Lung (tissue), 11 donors: ENCODE measurements at regions not wholly inside any gene's neighbourhood (a gene's known extent, or its start where the extent isn't known, plus 50 kb on each side); places are given as distances from the start of the nearest gene placed in this dataset.
A peak's percentile ranks its signal among the peaks of the same experiment; 100 is the strongest.
"Not testable (repeated sequence)": the region's sequence is repeated elsewhere in the genome, so short reads cannot be mapped to it uniquely, and the experiment has no call there.

ENCODE experiments used
- ATAC-seq: fragments of 200-7000 bp; cut with Tn5 transposase; one replicate; pipeline ENCODE4 v1.9.1; 2020; ENCODE audit warnings: moderate number of reproducible peaks; ENCODE audit not compliant: insufficient read depth, low FRiP score
- DNase-seq, 3 donors: peaks; one replicate each; pipeline ENCODE4 v3.0.0-alpha.2; 2013 to 2017
- H3K27ac ChIP-seq, 2 donors: one replicate each; pipeline ENCODE4 v1.5.1; 2013; ENCODE audit warnings: mild to moderate bottlenecking in 2 of 2, moderate library complexity in 2 of 2, control low read depth in 1 of 2, inconsistent platforms in 1 of 2, low read depth in 1 of 2, low read length in 1 of 2
- H3K27me3 ChIP-seq, 3 donors: one replicate each; pipeline ENCODE4 v1.5.1; 2013; ENCODE audit warnings: low read length in 2 of 3; ENCODE audit not compliant: control insufficient read depth in 3 of 3, insufficient read depth in 3 of 3
- H3K36me3 ChIP-seq, 4 donors: one replicate each; pipeline ENCODE4 v1.5.1; 2013; ENCODE audit warnings: low read length in 4 of 4, mild to moderate bottlenecking in 1 of 4, moderate library complexity in 1 of 4; ENCODE audit not compliant: control insufficient read depth in 4 of 4, insufficient read depth in 4 of 4
- H3K4me1 ChIP-seq, 5 donors: one replicate each; pipeline ENCODE4 v1.5.1; 2013; ENCODE audit warnings: low read length in 5 of 5, mild to moderate bottlenecking in 2 of 5, moderate library complexity in 1 of 5; ENCODE audit not compliant: control insufficient read depth in 5 of 5, insufficient read depth in 5 of 5
- H3K4me3 ChIP-seq: one replicate; pipeline ENCODE4 v1.5.1; 2013; ENCODE audit warnings: mild to moderate bottlenecking, control low read depth, moderate library complexity
- H3K9ac ChIP-seq, 2 donors: one replicate each; pipeline ENCODE4 v1.5.1; 2013; ENCODE audit warnings: low read length in 2 of 2, control low read depth in 1 of 2; ENCODE audit not compliant: insufficient read depth in 1 of 2
- H3K9me3 ChIP-seq, 4 donors: one replicate each; pipeline ENCODE4 v1.5.1; 2013; ENCODE audit warnings: low read length in 3 of 4, mild to moderate bottlenecking in 1 of 4, moderate library complexity in 1 of 4; ENCODE audit not compliant: control insufficient read depth in 4 of 4, insufficient read depth in 3 of 4
- WGBS, 2 donors: extraction: QIAGEN DNeasy Blood & Tissue Kit; methylation state at CpG; one replicate each; pipeline ENCODE4 v1.1.7; 2013; 5-methylcytosine and 5-hydroxymethylcytosine counted together
- TF ChIP-seq, protein P1 (sequence below): IDR thresholded peaks from 2 replicates; pipeline ENCODE4 v1.5.1; 2012; ENCODE audit warnings: mild to moderate bottlenecking; ENCODE audit errors: control extremely low read depth, extremely low read depth
- donor health status: control.
- donor health status: control.
- donor health status: Bipolar disorder and iron deficiency.
- donor health status: healthy.
- donor health status: DM: yes; HTN: yes; CAD: no.

DNA sequence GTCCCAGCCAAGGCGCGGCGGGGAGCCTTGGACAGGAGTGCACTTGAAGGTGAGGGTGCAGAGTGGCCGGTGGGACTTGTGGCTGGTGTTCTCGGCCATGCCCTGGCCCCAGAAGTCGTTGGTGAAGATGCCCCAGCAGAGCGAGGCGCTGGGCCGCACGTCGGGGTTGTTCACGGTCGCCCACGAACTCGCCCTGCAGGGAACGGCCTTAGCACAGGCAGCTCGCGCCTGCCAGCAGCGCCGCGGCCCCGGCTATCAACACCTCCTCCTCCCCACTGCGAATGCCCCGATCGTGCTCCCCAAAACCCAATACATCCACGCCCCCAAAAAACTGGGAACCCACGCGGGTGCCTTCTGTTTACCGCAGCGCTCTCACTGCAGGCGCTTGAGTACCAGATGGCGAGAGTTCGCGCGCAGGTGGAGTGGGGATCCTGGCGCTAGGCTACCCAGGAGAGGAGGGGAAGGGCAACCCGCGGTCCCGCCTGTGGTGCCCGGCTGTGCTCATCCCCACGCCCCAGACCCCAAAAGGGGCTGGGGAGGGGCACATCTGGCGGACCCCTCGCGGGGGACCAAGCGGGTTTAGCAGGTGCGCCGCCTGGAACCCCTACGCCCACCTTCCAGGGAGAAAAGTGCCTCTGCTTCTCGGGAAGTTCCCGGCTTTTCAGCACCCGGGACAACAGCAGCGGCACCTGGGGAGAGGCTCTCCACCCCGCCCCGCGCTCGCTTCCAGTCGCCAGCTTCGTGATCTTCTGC, 386.3 kb upstream of the TMTC1 start:
- Histone ChIP-seq H3K27me3 (peaks cover 11 to 48% (median 27%) of the 10 kb centered on the region in 3 donors), H3K4me1 (peaks cover 0 to 7% (median 0%) of the 10 kb centered on the region in 5 donors), H3K27ac (no peak overlapping the region), H3K9me3 (peaks cover 0 to 1% (median 0%) of the 10 kb centered on the region in 4 donors), H3K36me3 (no peaks in the 10 kb centered on the region), H3K4me3 (no peak overlapping the region), H3K9ac (no peak overlapping the region)
- no peak for DNase-seq
- TF ChIP-seq, protein P1, sequence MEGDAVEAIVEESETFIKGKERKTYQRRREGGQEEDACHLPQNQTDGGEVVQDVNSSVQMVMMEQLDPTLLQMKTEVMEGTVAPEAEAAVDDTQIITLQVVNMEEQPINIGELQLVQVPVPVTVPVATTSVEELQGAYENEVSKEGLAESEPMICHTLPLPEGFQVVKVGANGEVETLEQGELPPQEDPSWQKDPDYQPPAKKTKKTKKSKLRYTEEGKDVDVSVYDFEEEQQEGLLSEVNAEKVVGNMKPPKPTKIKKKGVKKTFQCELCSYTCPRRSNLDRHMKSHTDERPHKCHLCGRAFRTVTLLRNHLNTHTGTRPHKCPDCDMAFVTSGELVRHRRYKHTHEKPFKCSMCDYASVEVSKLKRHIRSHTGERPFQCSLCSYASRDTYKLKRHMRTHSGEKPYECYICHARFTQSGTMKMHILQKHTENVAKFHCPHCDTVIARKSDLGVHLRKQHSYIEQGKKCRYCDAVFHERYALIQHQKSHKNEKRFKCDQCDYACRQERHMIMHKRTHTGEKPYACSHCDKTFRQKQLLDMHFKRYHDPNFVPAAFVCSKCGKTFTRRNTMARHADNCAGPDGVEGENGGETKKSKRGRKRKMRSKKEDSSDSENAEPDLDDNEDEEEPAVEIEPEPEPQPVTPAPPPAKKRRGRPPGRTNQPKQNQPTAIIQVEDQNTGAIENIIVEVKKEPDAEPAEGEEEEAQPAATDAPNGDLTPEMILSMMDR, result no peak
- peak; percentile 15 for ATAC-seq
- WGBS, 2 donors, result 9 to 10% methylated on average over 58 of the region's 58 CpGs

DNA sequence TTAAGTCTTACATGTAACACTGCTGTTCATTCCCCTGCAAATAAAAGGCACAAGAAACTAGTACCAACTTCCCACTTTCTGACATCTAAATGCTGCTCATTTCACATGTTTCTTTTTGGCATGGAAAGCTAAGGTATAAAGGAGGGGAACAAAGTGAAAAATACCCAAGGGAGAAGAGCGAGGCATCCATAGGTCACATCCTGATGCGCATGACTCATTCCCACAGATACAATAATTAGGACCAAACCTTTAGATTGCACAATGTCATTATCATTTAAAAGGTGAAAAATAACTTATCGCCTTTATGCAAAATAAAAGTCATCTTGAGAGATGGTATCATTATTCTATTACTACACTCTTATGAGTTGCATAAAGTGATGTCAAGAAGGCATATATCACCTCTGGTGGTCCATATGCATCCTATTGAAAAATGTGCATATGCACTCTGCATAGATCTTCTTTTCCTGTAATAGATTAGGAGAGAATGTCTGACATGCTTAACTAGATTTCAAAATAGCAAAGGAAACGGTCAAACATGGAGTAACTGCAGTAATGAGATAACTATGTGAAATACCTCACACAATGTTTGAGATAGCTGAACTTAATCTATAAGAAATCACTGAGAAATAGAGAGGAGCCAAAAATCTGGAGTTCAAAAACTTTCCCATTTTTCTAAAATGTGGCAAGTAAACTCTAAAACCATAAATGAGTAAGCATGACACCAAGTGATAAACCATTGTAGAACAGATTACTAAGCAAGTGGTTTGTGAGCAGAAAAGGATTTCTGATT, 382.5 kb upstream of the TMTC1 start:
- ATAC-seq (no peak), DNase-seq (peak in 1 of 3 donors; percentile 23)
- H3K27ac ChIP-seq, result no peak overlapping the region
- H3K27me3 ChIP-seq, result peaks cover 11 to 41% (median 23%) of the 10 kb centered on the region in 3 donors
- no peak overlapping the region for H3K4me3 ChIP-seq
- WGBS, 2 donors, result 79 to 87% methylated on average over 4 of the region's 4 CpGs
- H3K4me1 ChIP-seq, result peaks cover 0 to 20% (median 3%) of the 10 kb centered on the region in 5 donors
- H3K9me3 ChIP-seq, result no peaks in the 10 kb centered on the region
- TF ChIP-seq, protein P1, result no peak
- H3K9ac ChIP-seq, result no peak overlapping the region
- no peaks in the 10 kb centered on the region for H3K36me3 ChIP-seq

DNA sequence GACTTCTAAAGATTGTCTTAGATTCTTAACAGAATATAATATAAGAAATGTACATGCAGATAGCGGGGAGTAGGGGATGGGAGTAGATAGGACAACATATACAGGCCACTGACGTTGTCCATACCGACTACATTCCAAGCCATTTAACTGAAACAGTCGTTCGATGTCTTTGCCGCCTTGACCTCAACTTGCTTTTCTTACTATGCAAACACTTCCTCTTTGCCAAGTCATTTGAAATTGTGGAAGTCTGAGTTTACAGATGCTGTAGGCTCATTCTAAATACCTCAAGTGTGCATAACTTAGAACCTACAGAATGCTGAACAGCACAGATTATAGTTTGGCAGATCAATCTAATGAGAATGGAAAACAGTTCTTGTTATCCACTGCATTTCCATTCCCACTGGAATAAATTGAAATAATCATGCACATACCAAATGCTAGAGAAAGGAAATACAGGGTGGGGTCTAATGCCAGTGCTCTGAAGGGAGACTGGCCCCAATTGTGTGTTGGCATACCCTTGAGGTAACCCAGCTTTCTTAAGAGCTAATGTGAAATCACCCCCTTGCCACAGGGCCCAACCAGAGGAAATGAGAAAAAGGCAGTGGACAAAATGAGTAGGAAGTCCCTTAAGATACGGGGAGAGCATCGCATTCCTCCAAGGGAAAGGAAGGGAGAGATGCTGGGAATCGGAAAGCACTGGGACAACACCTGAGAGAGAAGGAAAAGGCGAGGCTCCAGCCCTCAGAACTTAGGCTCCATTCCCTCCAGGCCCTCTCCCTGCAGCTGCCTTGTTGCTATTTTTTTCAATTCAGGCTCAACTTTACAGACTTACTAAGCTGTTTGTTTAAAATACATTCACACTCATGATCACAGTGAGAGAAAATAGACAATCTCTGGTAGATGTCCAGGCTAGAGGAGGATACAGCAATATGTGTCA, 380.9 kb upstream of the TMTC1 start:
- Histone ChIP-seq H3K9ac (no peak overlapping the region), H3K36me3 (no peaks in the 10 kb centered on the region), H3K9me3 (peaks cover 0 to 3% (median 0%) of the 10 kb centered on the region in 4 donors), H3K27me3 (peaks cover 3 to 25% (median 9%) of the 10 kb centered on the region in 3 donors), H3K27ac (no peak overlapping the region), H3K4me1 (peaks cover 0 to 20% (median 3%) of the 10 kb centered on the region in 5 donors), H3K4me3 (no peak overlapping the region)
- no peak for ATAC-seq
- 56 to 72% methylated on average over 10 of the region's 10 CpGs for WGBS, 2 donors
- TF ChIP-seq, protein P1, result no peak
- DNase-seq, result peak; percentile 71 to 88 (median 87)

DNA sequence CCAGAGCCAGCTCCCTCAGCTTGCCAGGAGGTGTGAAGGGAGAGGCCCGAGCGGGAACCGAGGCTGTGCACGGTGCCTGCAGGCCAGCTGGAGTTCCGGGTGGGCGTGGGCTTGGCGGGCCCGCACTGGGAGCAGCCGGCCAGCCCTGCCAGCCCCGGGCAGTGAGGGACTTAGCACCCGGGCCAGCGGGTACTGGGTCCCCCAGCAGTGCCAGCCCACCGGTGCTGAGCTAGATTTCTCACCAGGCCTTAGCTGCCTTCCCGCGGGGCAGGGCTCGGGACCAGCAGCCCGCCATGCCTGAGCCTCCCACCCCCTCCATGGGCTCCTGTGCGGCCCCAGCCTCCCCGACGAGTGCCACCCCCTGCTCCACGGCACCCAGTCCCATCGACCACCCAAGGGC, 373.1 kb upstream of the TMTC1 start:
- H3K4me1 ChIP-seq, H3K36me3 ChIP-seq, H3K27me3 ChIP-seq, H3K4me3 ChIP-seq, H3K27ac ChIP-seq, DNase-seq, ATAC-seq, H3K9ac ChIP-seq: not testable (repeated sequence)
- WGBS, 2 donors, result 85 to 89% methylated on average over 16 to 22 of the region's 22 CpGs
- peaks cover 0 to 11% (median 2%) of the 10 kb centered on the region in 4 donors for H3K9me3 ChIP-seq
